GM12878 (cell line): ENCODE measurements at regions not wholly inside any gene's neighbourhood (a gene's known extent, or its start where the extent isn't known, plus 50 kb on each side); places are given as distances from the start of the nearest gene placed in this dataset.

Experiments used
- ATAC-seq: fragments of 200-7000 bp; cut with Tn5 transposase; 3 replicates; pipeline ENCODE4 v1.9.1; 2020; ENCODE audit warnings: mild to moderate bottlenecking, moderate library complexity
- BruUV-seq: library from RNA; stranded (reverse); fragments of 400-500 nt; replicated peaks from 2 replicates; lab custom pipeline; 2021; lab: Mats Ljungman, UMichigan
- CTCF ChIA-PET: fragments of 300-600 bp; sonication (Branson Sonifier 250); formaldehyde crosslinking; extraction: SDS; loops from one replicate; lab custom pipeline; 2021; ENCODE audit warnings: inconsistent platforms; lab: Yijun Ruan, JAX
- POLR2A ChIA-PET: fragments of 350-600 bp; formaldehyde crosslinking; extraction: SDS; loops from one replicate; lab custom pipeline; 2021; ENCODE audit warnings: inconsistent platforms; lab: Charles Lee
- RAD21 ChIA-PET: fragments of 300-600 bp; sonication (Branson Sonifier 250); formaldehyde crosslinking; loops from one replicate; lab custom pipeline; 2023; ENCODE audit warnings: antibody characterized with exemption; ENCODE audit not compliant: unreplicated experiment; lab: Charles Lee
- SMC1A ChIA-PET: fragments of 300-600 bp; sonication (Branson Sonifier 250); formaldehyde crosslinking; loops from one replicate; lab custom pipeline; 2023; ENCODE audit not compliant: unreplicated experiment, uncharacterized antibody; lab: Charles Lee
- DNase-seq: peaks from one replicate; pipeline ENCODE4 v3.0.0-alpha.2; 2011; ENCODE audit warnings: low read depth, low spot score
- FAIRE-seq: peaks from 3 replicates; lab custom pipeline; 2011; peaks lifted over from hg19 to GRCh38; lab: Jason Lieb, UNC
- H2AFZ ChIP-seq: 2 replicates; pipeline ENCODE4 v1.6.0; 2011; ENCODE audit warnings: low read depth, low read length, control low read depth; ENCODE audit not compliant: control insufficient read depth
- H3K27ac ChIP-seq: 2 replicates; pipeline ENCODE4 v1.5.1; 2011; ENCODE audit warnings: control low read depth; ENCODE audit not compliant: control insufficient read depth, insufficient read depth
- H3K27me3 ChIP-seq, 2 experiments: replicated peaks in 1 of 2; 2 replicates each; pipeline versions ENCODE4 v1.6.0 to v1.6.1; 2011; ENCODE audit warnings: low read length in 1 of 2; ENCODE audit not compliant: control insufficient read depth in 2 of 2, insufficient read depth in 2 of 2
- H3K36me3 ChIP-seq, 2 experiments: 2 replicates each; pipeline ENCODE4 v1.5.1; 2011; ENCODE audit warnings: low read length in 1 of 2; ENCODE audit not compliant: control insufficient read depth in 2 of 2, insufficient read depth in 2 of 2
- H3K4me1 ChIP-seq: 2 replicates; pipeline ENCODE4 v1.6.1; 2011; ENCODE audit warnings: mild to moderate bottlenecking, low read length, moderate library complexity, mixed read lengths; ENCODE audit not compliant: control insufficient read depth, insufficient read depth
- H3K4me2 ChIP-seq: 2 replicates; pipeline ENCODE4 v1.6.0; 2011; ENCODE audit warnings: control low read depth; ENCODE audit not compliant: control insufficient read depth, insufficient read depth
- H3K4me3 ChIP-seq: fragments of 200-600 bp; sonication (generic); 2 replicates; pipeline ENCODE4 v1.5.1; 2016
- H3K79me2 ChIP-seq: 2 replicates; pipeline ENCODE4 v1.6.0; 2011; ENCODE audit warnings: low read length; ENCODE audit not compliant: control insufficient read depth, insufficient read depth
- H3K9ac ChIP-seq: 2 replicates; pipeline ENCODE4 v1.8.0; 2011; ENCODE audit warnings: low read length, control low read depth, mixed read lengths; ENCODE audit not compliant: control insufficient read depth, insufficient read depth
- H3K9me3 ChIP-seq: replicated peaks from 3 replicates; pipeline ENCODE4 v1.5.1; 2011; ENCODE audit warnings: mild to moderate bottlenecking, low read length; ENCODE audit not compliant: control insufficient read depth, insufficient read depth
- H4K20me1 ChIP-seq: 2 replicates; pipeline ENCODE4 v1.6.0; 2011; ENCODE audit not compliant: control insufficient read depth, insufficient read depth
- BACH1 ChIP-seq: fragments of 450-650 bp; IDR thresholded peaks from 2 replicates; pipeline ENCODE4 v1.6.1; 2017; ENCODE audit warnings: mild to moderate bottlenecking, borderline replicate concordance
- CHD4 ChIP-seq: fragments of 200-600 bp; sonication (generic); IDR thresholded peaks from 2 replicates; pipeline ENCODE4 v1.6.1; 2016; ENCODE audit warnings: mild to moderate bottlenecking
- EGR1 ChIP-seq, 2 experiments: IDR thresholded peaks; 1 replicate in 1 of 2; 2 replicates in 1 of 2; pipeline ENCODE4 v1.6.1; 2011 to 2012; ENCODE audit warnings: low read depth in 2 of 2, low read length in 2 of 2, borderline replicate concordance in 1 of 2, mild to moderate bottlenecking in 1 of 2, moderate library complexity in 1 of 2
- SIX5 ChIP-seq: IDR thresholded peaks from 2 replicates; pipeline ENCODE4 v1.6.1; 2011; ENCODE audit warnings: mild to moderate bottlenecking, low read depth, low read length, moderate library complexity; ENCODE audit not compliant: severe bottlenecking
- SMARCA5 ChIP-seq: fragments of 450-650 bp; IDR thresholded peaks from 2 replicates; pipeline ENCODE4 v1.6.1; 2017; ENCODE audit warnings: mild to moderate bottlenecking
- TBL1XR1 ChIP-seq: IDR thresholded peaks from 2 replicates; pipeline ENCODE4 v1.6.1; 2012; ENCODE audit warnings: low read depth, low read length, improper control_type of control experiment
- ZSCAN29 ChIP-seq: fragments of 450-650 bp; IDR thresholded peaks from 2 replicates; pipeline ENCODE4 v1.6.1; 2017; ENCODE audit warnings: mild to moderate bottlenecking, moderate library complexity
- in situ Hi-C: fragments of 300-500 bp; cut with MboI; formaldehyde crosslinking; loops from 9 replicates; pipeline ENCODE4 v1.14.3; 2018; ENCODE audit warnings: mixed read lengths
- intact Hi-C: fragments of 100-400 bp; cut with micrococcal nuclease; formaldehyde crosslinking; loops from one replicate; pipeline ENCODE4 v1.14.2; 2022; ENCODE audit not compliant: unreplicated experiment
- TF ChIP-seq, protein P1 (sequence below): fragments of 450-650 bp; conservative IDR thresholded peaks from 2 replicates; pipeline ENCODE4 v1.6.1; 2017; ENCODE audit warnings: mild to moderate bottlenecking, moderate library complexity
- TF ChIP-seq, protein P2 (sequence below): IDR thresholded peaks from 2 replicates; pipeline ENCODE4 v1.6.1; 2011; ENCODE audit warnings: low read depth, low read length, improper control_type of control experiment, borderline replicate concordance
- TF ChIP-seq, protein P3 (sequence below): IDR thresholded peaks from 2 replicates; pipeline ENCODE4 v1.6.1; 2012; ENCODE audit warnings: low read length, inconsistent platforms

DNA sequence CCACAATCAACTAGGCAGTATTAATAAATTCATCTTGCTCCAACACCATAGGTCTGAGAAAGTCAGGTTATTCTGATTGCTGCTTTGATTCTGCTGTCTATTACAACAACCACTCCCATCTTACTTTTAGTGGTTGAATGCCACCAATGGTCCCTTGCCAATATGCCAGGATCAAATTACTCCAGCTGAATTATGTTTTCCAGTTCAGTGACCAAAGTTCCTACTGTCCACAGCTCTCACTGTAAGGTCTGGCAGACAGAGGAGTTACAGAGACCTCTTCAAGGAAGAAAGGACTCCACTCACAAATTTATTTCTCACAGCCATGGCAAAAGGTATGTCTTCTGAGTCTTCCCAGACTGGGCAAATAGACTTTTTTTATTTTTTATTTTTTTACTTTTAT is 557.0 kb downstream of the HAO1 start:
- Histone ChIP-seq H3K27me3 (no peaks in the 10 kb centered on the region), H3K36me3 (no peaks in the 10 kb centered on the region), H3K9ac (no peak overlapping the region), H2AFZ (no peak overlapping the region), H4K20me1 (no peaks in the 10 kb centered on the region), H3K9me3 (no peaks in the 10 kb centered on the region), H3K4me1 (no peaks in the 10 kb centered on the region), H3K79me2 (no peaks in the 10 kb centered on the region), H3K4me2 (no peak overlapping the region), H3K4me3 (no peak overlapping the region), H3K27ac (no peak overlapping the region)
- ATAC-seq (no peak), FAIRE-seq (no peak), DNase-seq (no peak)
- CTCF ChIA-PET: interaction anchor here (1.0 kb wide), 1 partner anchor 12 kb away, joined by 3 read pairs; no protein-coding TSS in a partner anchor
- SMC1A ChIA-PET: no interaction called here
- no TSS peak for BruUV-seq
- RAD21 ChIA-PET: no interaction called here
- in situ Hi-C loops (no loop called here), intact Hi-C loops (no loop called here)
- TF ChIP-seq BACH1 (no peak), SMARCA5 (no peak), TBL1XR1 (no peak), ZSCAN29 (no peak), SIX5 (no peak), EGR1 (IDR thresholded peaks at IDR 0.05; ENCODE audit: borderline replicate concordance in 1 of 2, low read depth in 2 of 2, low read length in 2 of 2) (no peak), CHD4 (no peak)
- TF ChIP-seq, protein P1, sequence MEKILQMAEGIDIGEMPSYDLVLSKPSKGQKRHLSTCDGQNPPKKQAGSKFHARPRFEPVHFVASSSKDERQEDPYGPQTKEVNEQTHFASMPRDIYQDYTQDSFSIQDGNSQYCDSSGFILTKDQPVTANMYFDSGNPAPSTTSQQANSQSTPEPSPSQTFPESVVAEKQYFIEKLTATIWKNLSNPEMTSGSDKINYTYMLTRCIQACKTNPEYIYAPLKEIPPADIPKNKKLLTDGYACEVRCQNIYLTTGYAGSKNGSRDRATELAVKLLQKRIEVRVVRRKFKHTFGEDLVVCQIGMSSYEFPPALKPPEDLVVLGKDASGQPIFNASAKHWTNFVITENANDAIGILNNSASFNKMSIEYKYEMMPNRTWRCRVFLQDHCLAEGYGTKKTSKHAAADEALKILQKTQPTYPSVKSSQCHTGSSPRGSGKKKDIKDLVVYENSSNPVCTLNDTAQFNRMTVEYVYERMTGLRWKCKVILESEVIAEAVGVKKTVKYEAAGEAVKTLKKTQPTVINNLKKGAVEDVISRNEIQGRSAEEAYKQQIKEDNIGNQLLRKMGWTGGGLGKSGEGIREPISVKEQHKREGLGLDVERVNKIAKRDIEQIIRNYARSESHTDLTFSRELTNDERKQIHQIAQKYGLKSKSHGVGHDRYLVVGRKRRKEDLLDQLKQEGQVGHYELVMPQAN: no peak
- TF ChIP-seq, protein P2, sequence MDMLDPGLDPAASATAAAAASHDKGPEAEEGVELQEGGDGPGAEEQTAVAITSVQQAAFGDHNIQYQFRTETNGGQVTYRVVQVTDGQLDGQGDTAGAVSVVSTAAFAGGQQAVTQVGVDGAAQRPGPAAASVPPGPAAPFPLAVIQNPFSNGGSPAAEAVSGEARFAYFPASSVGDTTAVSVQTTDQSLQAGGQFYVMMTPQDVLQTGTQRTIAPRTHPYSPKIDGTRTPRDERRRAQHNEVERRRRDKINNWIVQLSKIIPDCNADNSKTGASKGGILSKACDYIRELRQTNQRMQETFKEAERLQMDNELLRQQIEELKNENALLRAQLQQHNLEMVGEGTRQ: no peak
- TF ChIP-seq, protein P3, sequence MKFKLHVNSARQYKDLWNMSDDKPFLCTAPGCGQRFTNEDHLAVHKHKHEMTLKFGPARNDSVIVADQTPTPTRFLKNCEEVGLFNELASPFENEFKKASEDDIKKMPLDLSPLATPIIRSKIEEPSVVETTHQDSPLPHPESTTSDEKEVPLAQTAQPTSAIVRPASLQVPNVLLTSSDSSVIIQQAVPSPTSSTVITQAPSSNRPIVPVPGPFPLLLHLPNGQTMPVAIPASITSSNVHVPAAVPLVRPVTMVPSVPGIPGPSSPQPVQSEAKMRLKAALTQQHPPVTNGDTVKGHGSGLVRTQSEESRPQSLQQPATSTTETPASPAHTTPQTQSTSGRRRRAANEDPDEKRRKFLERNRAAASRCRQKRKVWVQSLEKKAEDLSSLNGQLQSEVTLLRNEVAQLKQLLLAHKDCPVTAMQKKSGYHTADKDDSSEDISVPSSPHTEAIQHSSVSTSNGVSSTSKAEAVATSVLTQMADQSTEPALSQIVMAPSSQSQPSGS: no peak
- POLR2A ChIA-PET: no interaction called here
